Fibroblast of lung (primary cell): ENCODE measurements at regions not wholly inside any gene's neighbourhood (a gene's known extent, or its start where the extent isn't known, plus 50 kb on each side); places are given as distances from the start of the nearest gene placed in this dataset.

ENCODE experiments used
- DNase-seq, 2 donors: peaks; one replicate each; pipeline versions ENCODE4 v3.0.0 to v3.0.0-alpha.2; 2010; ENCODE audit warnings: low read depth in 2 of 2
- H2AFZ ChIP-seq: 2 replicates; pipeline ENCODE4 v1.5.1; 2012; ENCODE audit warnings: low read length, control low read depth, inconsistent platforms
- H3K27ac ChIP-seq: 2 replicates; pipeline ENCODE4 v1.5.1; 2011; ENCODE audit warnings: low read length, control low read depth; ENCODE audit not compliant: insufficient read depth
- H3K27me3 ChIP-seq: 2 replicates; pipeline ENCODE4 v1.5.1; 2011; ENCODE audit warnings: mild to moderate bottlenecking, low read length; ENCODE audit not compliant: control insufficient read depth, insufficient read depth
- H3K36me3 ChIP-seq: 2 replicates; pipeline ENCODE4 v1.5.1; 2011; ENCODE audit warnings: low read length; ENCODE audit not compliant: control insufficient read depth, insufficient read depth
- H3K4me1 ChIP-seq: 2 replicates; pipeline ENCODE4 v1.5.1; 2011; ENCODE audit warnings: low read length; ENCODE audit not compliant: control insufficient read depth, insufficient read depth; ENCODE audit errors: extremely low read depth
- H3K4me2 ChIP-seq: 2 replicates; pipeline ENCODE4 v1.5.1; 2011; ENCODE audit warnings: low read length, control low read depth; ENCODE audit not compliant: insufficient read depth; ENCODE audit errors: extremely low read depth
- H3K4me3 ChIP-seq, 4 experiments: fragments of 200-600 bp in 1 of 4; sonication (generic) in 1 of 4; replicated peaks in 1 of 4; 2 replicates each; pipeline ENCODE4 v1.5.1; 2011 to 2016; ENCODE audit warnings: low read length in 4 of 4, low read depth in 3 of 4, mild to moderate bottlenecking in 3 of 4, control low read depth in 2 of 4, inconsistent platforms in 1 of 4, mixed read lengths in 1 of 4; ENCODE audit not compliant: insufficient read depth in 1 of 4; ENCODE audit errors: control extremely low read depth in 1 of 4
- H3K79me2 ChIP-seq: 2 replicates; pipeline ENCODE4 v1.5.1; 2012; ENCODE audit warnings: mild to moderate bottlenecking, low read length, inconsistent platforms; ENCODE audit not compliant: control insufficient read depth, insufficient read depth
- H3K9ac ChIP-seq: 2 replicates; pipeline ENCODE4 v1.5.1; 2011; ENCODE audit warnings: mild to moderate bottlenecking, low read length, control low read depth; ENCODE audit not compliant: insufficient read depth
- H3K9me3 ChIP-seq: 2 replicates; pipeline ENCODE4 v1.5.1; 2012; ENCODE audit warnings: low read depth, low read length; ENCODE audit not compliant: control insufficient read depth, insufficient read depth
- H4K20me1 ChIP-seq: 2 replicates; pipeline ENCODE4 v1.5.1; 2011; ENCODE audit warnings: low read length; ENCODE audit not compliant: control insufficient read depth, insufficient read depth; ENCODE audit errors: extremely low read depth
- CTCF ChIP-seq, 2 donors: IDR thresholded peaks in 1 of 2; conservative IDR thresholded peaks in 1 of 2; 1 replicate in 1 of 2; 2 replicates in 1 of 2; pipeline ENCODE4 v1.5.1; 2011 to 2012; ENCODE audit warnings: low read length in 2 of 2, control low read depth in 1 of 2, inconsistent platforms in 1 of 2, low read depth in 1 of 2, mild to moderate bottlenecking in 1 of 2
- EZH2 ChIP-seq: IDR thresholded peaks from 2 replicates; pipeline ENCODE4 v1.5.1; 2012; ENCODE audit warnings: low read length, control low read depth, mild to moderate bottlenecking; ENCODE audit errors: missing control alignments

GRCh38 chr21:29475329-29475728 lies 176.6 kb downstream of the BACH1 start:
- no peak overlapping the region for H3K9ac ChIP-seq

GRCh38 chr21:29477347-29477746 lies 178.6 kb downstream of the BACH1 start:
- Histone ChIP-seq H3K4me2 (no peak overlapping the region), H3K27ac (no peak overlapping the region), H2AFZ (no peak overlapping the region), H3K4me1 (peaks cover 5% of the 10 kb centered on the region), H3K79me2 (no peaks in the 10 kb centered on the region), H3K27me3 (no peaks in the 10 kb centered on the region), H3K9ac (no peak overlapping the region), H3K36me3 (no peaks in the 10 kb centered on the region), H4K20me1 (no peaks in the 10 kb centered on the region), H3K9me3 (no peaks in the 10 kb centered on the region), H3K4me3 (no peak overlapping the region)
- DNase-seq, result peak in 1 of 2 donors; percentile 8
- TF ChIP-seq CTCF (conservative IDR thresholded peaks at IDR 0.05 in 1 of 2, IDR thresholded peaks at IDR 0.05 in 1 of 2; ENCODE audit: low read depth in 1 of 2, low read length in 2 of 2) (no peak), EZH2 (no peak)

More at GRCh38 chr21:29475329-29475728, 176.6 kb downstream of the BACH1 start:
- no peaks in the 10 kb centered on the region for H3K27me3 ChIP-seq
- H3K9me3 ChIP-seq, result no peaks in the 10 kb centered on the region
- H3K4me1 ChIP-seq, result peaks cover 5% of the 10 kb centered on the region
- H2AFZ ChIP-seq, result no peak overlapping the region
- H3K4me2 ChIP-seq, result no peak overlapping the region
- no peaks in the 10 kb centered on the region for H4K20me1 ChIP-seq
- no peaks in the 10 kb centered on the region for H3K79me2 ChIP-seq
- no peak for DNase-seq
- H3K27ac ChIP-seq, result no peak overlapping the region
- no peaks in the 10 kb centered on the region for H3K36me3 ChIP-seq
- TF ChIP-seq EZH2, result no peak
- TF ChIP-seq CTCF (conservative IDR thresholded peaks at IDR 0.05 in 1 of 2, IDR thresholded peaks at IDR 0.05 in 1 of 2; ENCODE audit: low read depth in 1 of 2, low read length in 2 of 2), result no peak
- H3K4me3 ChIP-seq, result no peak overlapping the region

- Histone ChIP-seq H3K4me3 (no peak overlapping the region), H4K20me1 (no peaks in the 10 kb centered on the region), H3K27ac (no peak overlapping the region), H3K9me3 (no peaks in the 10 kb centered on the region), H3K27me3 (no peaks in the 10 kb centered on the region), H3K4me2 (no peak overlapping the region), H3K36me3 (no peaks in the 10 kb centered on the region), H3K79me2 (no peaks in the 10 kb centered on the region), H3K9ac (no peak overlapping the region), H2AFZ (no peak overlapping the region), H3K4me1 (peaks cover 5% of the 10 kb centered on the region)
- TF ChIP-seq CTCF (conservative IDR thresholded peaks at IDR 0.05 in 1 of 2, IDR thresholded peaks at IDR 0.05 in 1 of 2; ENCODE audit: low read depth in 1 of 2, low read length in 2 of 2) (no peak), EZH2 (no peak)
- DNase-seq, result peak; percentile 82 to 89
Measured at GRCh38 chr21:29477941-29478340, 179.2 kb downstream of the BACH1 start.
